ENCODE measurements at regions not wholly inside any gene's neighbourhood (a gene's known extent, or its start where the extent isn't known, plus 50 kb on each side); places are given as distances from the start of the nearest gene placed in this dataset.

DNA sequence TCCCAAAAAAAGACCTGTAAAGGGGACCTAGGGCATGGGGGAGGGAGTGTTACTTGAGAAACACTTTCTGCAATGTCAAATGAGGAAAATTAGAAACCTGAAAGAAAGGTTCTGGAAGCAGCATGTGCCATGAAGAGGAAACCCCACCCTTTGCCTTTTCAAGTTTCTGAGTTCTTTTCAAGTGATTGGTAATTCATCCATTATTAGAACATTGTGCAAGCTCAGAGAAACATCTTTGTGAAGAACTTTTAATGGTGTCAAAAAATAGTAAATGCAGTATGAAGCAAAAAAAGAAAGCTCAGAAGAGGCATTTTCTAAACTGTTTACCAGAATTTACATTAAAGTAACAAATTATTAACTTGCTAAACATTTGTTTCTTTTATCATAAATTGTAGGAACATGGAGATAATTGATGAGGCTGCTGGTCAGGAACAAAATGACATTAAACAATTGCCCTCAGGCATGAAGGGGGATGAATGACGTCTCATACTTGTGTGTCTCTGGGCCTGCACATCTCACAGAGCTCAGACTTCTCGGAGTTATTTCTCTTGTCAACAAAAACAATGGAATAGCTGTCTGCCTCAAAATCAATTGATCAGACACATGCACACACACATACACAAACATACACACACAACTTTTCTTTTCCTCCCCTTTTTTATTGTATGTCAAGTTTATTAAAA is 1946.0 kb upstream of the CDH6 start:
- ATAC-seq (no peak), DNase-seq (no peak)
- Mint-ChIP-seq H3K9me3 (peaks cover 17 to 34% of the 10 kb centered on the region in 2 donors), H3K4me1 (no peaks in the 10 kb centered on the region), H3K4me3 (no peak overlapping the region), H3K27me3 (ENCODE audit: low read depth in 2 of 2) (no peaks in the 10 kb centered on the region), H3K27ac (no peak overlapping the region), H3K36me3 (peaks cover 19% of the 10 kb centered on the region)
- Histone ChIP-seq H3K36me3 (ENCODE audit: control insufficient read depth, insufficient read depth, low read length) (no peaks in the 10 kb centered on the region), H3K27ac (ENCODE audit: low read length) (no peak overlapping the region), H3K4me3 (ENCODE audit: low read length) (no peak overlapping the region), H3K27me3 (ENCODE audit: control insufficient read depth, insufficient read depth, low read length) (no peaks in the 10 kb centered on the region), H3K9me3 (ENCODE audit: control insufficient read depth, insufficient read depth, low read length) (peaks cover 5% of the 10 kb centered on the region), H3K4me1 (ENCODE audit: control insufficient read depth, insufficient read depth, low read length) (no peaks in the 10 kb centered on the region)
- intact Hi-C loops (cut with micrococcal nuclease): no loop called here
- WGBS (ENCODE audit: insufficient coverage): 53% methylated on average over 2 of the region's 2 CpGs
- TF ChIP-seq CTCF (IDR thresholded peaks at IDR 0.05): no peak

DNA sequence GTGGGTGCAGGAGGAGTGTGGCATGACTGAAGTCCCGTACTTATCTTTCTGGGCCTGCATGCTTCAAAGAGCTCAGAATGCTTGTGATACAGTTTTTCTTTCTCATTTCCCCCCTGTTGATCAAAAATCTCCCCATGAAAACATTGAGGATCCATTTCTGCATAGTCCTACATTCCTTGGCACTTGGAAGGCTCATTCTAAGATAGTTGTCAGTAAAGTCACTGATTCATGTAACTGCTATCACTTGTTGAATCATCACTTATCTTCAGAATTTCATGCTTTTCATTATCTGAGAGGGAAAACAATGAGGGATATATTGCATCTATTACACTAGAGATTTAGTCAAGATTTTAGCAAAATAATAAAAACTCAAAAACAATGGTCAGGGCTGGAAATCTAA is 1953.1 kb upstream of the CDH6 start:
- no peaks in the 10 kb centered on the region for H3K27me3 Mint-ChIP-seq (ENCODE audit: low read depth in 2 of 2)
- no peak overlapping the region for H3K27ac ChIP-seq (ENCODE audit: low read length)
- no peak overlapping the region for H3K27ac Mint-ChIP-seq
- H3K9me3 Mint-ChIP-seq: peaks cover 16 to 34% of the 10 kb centered on the region in 2 donors
- intact Hi-C loops (cut with micrococcal nuclease): no loop called here
- peaks cover 4% of the 10 kb centered on the region for H3K9me3 ChIP-seq (ENCODE audit: control insufficient read depth, insufficient read depth, low read length)
- H3K4me3 Mint-ChIP-seq: no peak overlapping the region
- H3K36me3 Mint-ChIP-seq: peaks cover 22% of the 10 kb centered on the region
- no peaks in the 10 kb centered on the region for H3K4me1 ChIP-seq (ENCODE audit: control insufficient read depth, insufficient read depth, low read length)
- WGBS (ENCODE audit: insufficient coverage): 100% methylated on average over 1 of the region's 1 CpG
- DNase-seq (no peak), ATAC-seq (no peak)
- no peaks in the 10 kb centered on the region for H3K27me3 ChIP-seq (ENCODE audit: control insufficient read depth, insufficient read depth, low read length)
- no peaks in the 10 kb centered on the region for H3K4me1 Mint-ChIP-seq
- H3K4me3 ChIP-seq (ENCODE audit: low read length): no peak overlapping the region
- TF ChIP-seq CTCF (IDR thresholded peaks at IDR 0.05): no peak
- no peaks in the 10 kb centered on the region for H3K36me3 ChIP-seq (ENCODE audit: control insufficient read depth, insufficient read depth, low read length)

DNA sequence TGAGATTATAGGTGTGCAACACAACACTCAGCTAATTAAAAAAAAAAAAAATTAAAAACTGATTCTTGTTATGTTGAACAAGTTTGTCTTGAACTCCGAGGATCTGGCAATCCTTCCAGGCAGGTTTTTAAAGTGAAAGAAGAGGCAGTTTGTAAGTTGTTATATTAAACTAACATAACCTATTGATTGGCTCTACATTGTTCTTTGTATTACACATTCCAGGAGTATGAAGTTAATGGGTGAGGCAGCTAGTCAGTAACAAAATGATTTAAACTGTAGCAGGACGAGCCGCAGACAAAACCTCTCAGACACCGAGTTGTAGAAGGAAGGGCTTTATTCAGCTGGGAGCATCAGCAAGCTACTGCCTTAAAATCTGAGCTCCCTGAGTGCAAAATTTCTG is 1953.9 kb upstream of the CDH6 start:
- Histone ChIP-seq H3K27ac (ENCODE audit: low read length) (no peak overlapping the region), H3K27me3 (ENCODE audit: control insufficient read depth, insufficient read depth, low read length) (no peaks in the 10 kb centered on the region), H3K9me3 (ENCODE audit: control insufficient read depth, insufficient read depth, low read length) (peaks cover 9% of the 10 kb centered on the region), H3K4me3 (ENCODE audit: low read length) (no peak overlapping the region), H3K4me1 (ENCODE audit: control insufficient read depth, insufficient read depth, low read length) (no peaks in the 10 kb centered on the region), H3K36me3 (ENCODE audit: control insufficient read depth, insufficient read depth, low read length) (no peaks in the 10 kb centered on the region)
- no peak for TF ChIP-seq CTCF (IDR thresholded peaks at IDR 0.05)
- Mint-ChIP-seq H3K4me3 (no peak overlapping the region), H3K4me1 (no peaks in the 10 kb centered on the region), H3K36me3 (peaks cover 15% of the 10 kb centered on the region), H3K9me3 (peaks cover 14 to 29% of the 10 kb centered on the region in 2 donors), H3K27me3 (ENCODE audit: low read depth in 2 of 2) (no peaks in the 10 kb centered on the region), H3K27ac (no peak overlapping the region)
- ATAC-seq (no peak), DNase-seq (no peak)
- 81% methylated on average over 4 of the region's 4 CpGs for WGBS (ENCODE audit: insufficient coverage)
- intact Hi-C loops (cut with micrococcal nuclease): no loop called here

DNA sequence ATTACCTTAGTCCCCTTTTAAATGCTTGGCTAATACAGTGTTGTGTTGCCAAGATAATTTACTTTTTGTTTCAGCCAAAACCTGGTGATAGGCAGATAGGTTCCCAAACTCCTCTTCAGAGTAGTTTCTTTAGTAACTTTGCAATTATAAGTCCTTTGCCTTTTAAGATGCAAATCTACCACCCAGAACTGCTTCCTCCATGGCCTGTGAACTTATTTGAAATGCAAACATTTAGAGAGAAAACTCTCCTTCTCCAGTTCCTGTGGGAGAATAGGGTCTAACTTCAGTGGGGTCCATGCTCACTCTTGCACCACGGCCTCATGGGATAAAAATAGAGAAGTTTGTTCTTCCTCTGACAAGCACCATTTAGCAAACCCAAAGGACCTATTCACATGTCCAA is 1955.4 kb upstream of the CDH6 start:
- peaks cover 9% of the 10 kb centered on the region for H3K9me3 ChIP-seq (ENCODE audit: control insufficient read depth, insufficient read depth, low read length)
- no peaks in the 10 kb centered on the region for H3K4me1 ChIP-seq (ENCODE audit: control insufficient read depth, insufficient read depth, low read length)
- no peaks in the 10 kb centered on the region for H3K4me1 Mint-ChIP-seq
- no peak overlapping the region for H3K4me3 ChIP-seq (ENCODE audit: low read length)
- no peaks in the 10 kb centered on the region for H3K27me3 Mint-ChIP-seq (ENCODE audit: low read depth in 2 of 2)
- no peaks in the 10 kb centered on the region for H3K27me3 ChIP-seq (ENCODE audit: control insufficient read depth, insufficient read depth, low read length)
- intact Hi-C loops (cut with micrococcal nuclease): no loop called here
- no peak for DNase-seq
- no peak overlapping the region for H3K27ac Mint-ChIP-seq
- no peak overlapping the region for H3K27ac ChIP-seq (ENCODE audit: low read length)
- no peak overlapping the region for H3K4me3 Mint-ChIP-seq
- no peak for TF ChIP-seq CTCF (IDR thresholded peaks at IDR 0.05)
- no peaks in the 10 kb centered on the region for H3K36me3 ChIP-seq (ENCODE audit: control insufficient read depth, insufficient read depth, low read length)
- H3K36me3 Mint-ChIP-seq: peaks cover 15% of the 10 kb centered on the region
- H3K9me3 Mint-ChIP-seq: peaks cover 10 to 22% of the 10 kb centered on the region in 2 donors
- WGBS (ENCODE audit: insufficient coverage): no CpG with 5 or more reads among the region's 1 CpG
- no peak for ATAC-seq
